BLaER1 (cell line): ENCODE measurements at regions not wholly inside any gene's neighbourhood (a gene's known extent, or its start where the extent isn't known, plus 50 kb on each side); places are given as distances from the start of the nearest gene placed in this dataset.

Experiments used
- H3K27ac ChIP-seq: shearing (Covaris generic); formaldehyde crosslinking; 2 replicates; pipeline ENCODE4 v1.8.1; 2022
- H3K27me3 ChIP-seq: shearing (Covaris generic); formaldehyde crosslinking; 2 replicates; pipeline ENCODE4 v1.8.1; 2022
- H3K36me3 ChIP-seq: shearing (Covaris generic); formaldehyde crosslinking; 2 replicates; pipeline ENCODE4 v1.8.1; 2022
- H3K4me1 ChIP-seq: shearing (Covaris generic); formaldehyde crosslinking; 2 replicates; pipeline ENCODE4 v1.8.1; 2022
- H3K4me2 ChIP-seq: shearing (Covaris generic); formaldehyde crosslinking; 2 replicates; pipeline ENCODE4 v1.8.1; 2022
- H3K4me3 ChIP-seq: shearing (Covaris generic); formaldehyde crosslinking; 2 replicates; pipeline ENCODE4 v1.8.1; 2022
- H3K9ac ChIP-seq: shearing (Covaris generic); formaldehyde crosslinking; 2 replicates; pipeline ENCODE4 v1.8.1; 2022
- H3K9me3 ChIP-seq: shearing (Covaris generic); formaldehyde crosslinking; 2 replicates; pipeline ENCODE4 v1.8.1; 2022
- H4K20me1 ChIP-seq: shearing (Covaris generic); formaldehyde crosslinking; 2 replicates; pipeline ENCODE4 v1.8.1; 2022
- Cebpa-rat ChIP-seq: shearing (Covaris generic); IDR thresholded peaks from 2 replicates; pipeline ENCODE4 v1.8.1; 2022

DNA sequence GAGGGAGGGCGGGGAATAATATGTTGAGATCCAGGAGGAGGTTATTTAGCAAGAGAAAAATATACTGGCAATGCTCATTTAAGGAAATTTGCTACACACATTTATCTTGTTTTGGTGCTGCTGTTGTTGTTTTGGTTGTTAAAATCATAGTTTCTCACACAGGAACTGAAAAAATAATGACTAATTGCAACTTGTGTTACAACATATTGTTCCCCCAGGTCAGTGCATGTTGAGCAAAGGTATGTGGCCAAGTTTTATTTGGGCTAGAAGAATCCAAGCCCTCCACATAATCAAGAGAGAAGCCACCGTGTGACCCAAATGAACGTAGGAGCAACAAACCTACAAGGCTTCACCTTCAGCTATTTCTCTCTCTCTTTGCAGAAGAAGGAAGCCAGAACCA, 220.3 kb upstream of the DAPK1 start:
- Histone ChIP-seq H3K36me3 (no peaks in the 10 kb centered on the region), H3K4me2 (peak overlapping the region; percentile 24; the same call in 1 of the 2 replicates), H3K27me3 (peaks cover 67% of the 10 kb centered on the region), H3K4me3 (no peak overlapping the region), H3K27ac (no peak overlapping the region), H3K9me3 (no peaks in the 10 kb centered on the region), H3K9ac (no peak overlapping the region), H3K4me1 (peaks cover 12% of the 10 kb centered on the region), H4K20me1 (no peaks in the 10 kb centered on the region)
- no peak for TF ChIP-seq Cebpa-rat

DNA sequence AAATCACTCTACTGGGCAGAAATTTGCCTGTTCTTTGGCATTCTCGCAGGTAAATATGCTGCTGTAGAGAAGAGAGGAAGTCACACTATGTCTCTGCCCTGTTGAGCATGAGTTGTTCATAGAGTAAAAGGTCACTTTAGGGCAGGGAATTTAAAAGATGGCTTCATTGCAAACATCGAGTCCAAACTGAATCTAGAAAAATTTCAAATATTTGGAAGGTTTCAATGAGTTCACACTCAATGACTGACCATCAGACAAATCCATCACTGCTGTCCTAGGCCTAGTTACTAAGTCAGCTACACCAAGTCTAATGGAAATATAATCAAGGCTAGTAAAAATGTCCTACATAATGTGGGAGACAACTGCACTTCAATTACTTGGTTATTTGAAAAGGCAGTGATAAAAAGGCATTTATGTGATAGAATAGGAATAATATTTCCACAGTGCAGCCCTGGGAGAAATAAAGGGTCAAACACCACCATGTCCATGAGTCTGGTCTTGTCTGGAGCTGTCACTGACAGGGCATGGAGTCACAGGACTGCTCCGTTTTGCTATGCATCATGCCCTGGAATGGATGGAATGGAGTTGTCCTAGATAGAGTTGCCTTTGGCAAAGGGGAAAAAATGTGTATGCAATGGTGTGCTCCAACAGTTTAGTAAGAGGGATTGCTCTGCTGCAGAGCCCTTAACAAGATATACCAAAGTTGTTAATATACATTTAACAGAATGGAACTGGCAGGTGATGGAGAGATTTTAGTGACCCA, 218.5 kb upstream of the DAPK1 start:
- peaks cover 12% of the 10 kb centered on the region for H3K4me1 ChIP-seq
- no peaks in the 10 kb centered on the region for H3K9me3 ChIP-seq
- no peak overlapping the region for H3K27ac ChIP-seq
- H3K36me3 ChIP-seq: no peaks in the 10 kb centered on the region
- H3K4me3 ChIP-seq: no peak overlapping the region
- TF ChIP-seq Cebpa-rat: no peak
- H3K4me2 ChIP-seq: no peak overlapping the region
- H3K27me3 ChIP-seq: peaks cover 54% of the 10 kb centered on the region
- no peak overlapping the region for H3K9ac ChIP-seq
- no peaks in the 10 kb centered on the region for H4K20me1 ChIP-seq

DNA sequence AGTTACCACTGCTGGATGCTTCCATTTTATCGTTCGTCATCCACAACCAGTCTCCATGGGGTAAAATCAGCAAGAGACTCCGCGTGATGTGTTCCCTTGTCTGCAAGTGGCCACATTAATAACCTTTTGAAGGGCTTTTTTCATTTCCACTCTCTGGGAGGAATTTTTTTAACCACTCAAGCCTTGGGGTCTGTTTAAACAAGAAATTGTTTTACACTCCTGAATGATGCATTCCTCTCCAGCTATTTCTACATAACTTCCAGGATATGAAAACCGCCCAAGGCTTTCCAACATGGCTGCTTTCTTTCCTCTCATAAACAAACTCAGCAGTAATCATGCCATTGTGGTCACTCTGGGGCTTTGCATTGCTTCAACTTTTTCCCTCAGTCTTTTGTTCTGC, 217.2 kb upstream of the DAPK1 start:
- H3K27ac ChIP-seq: no peak overlapping the region
- no peaks in the 10 kb centered on the region for H3K36me3 ChIP-seq
- no peak for TF ChIP-seq Cebpa-rat
- H3K9me3 ChIP-seq: no peaks in the 10 kb centered on the region
- H3K4me3 ChIP-seq: no peak overlapping the region
- H3K27me3 ChIP-seq: peaks cover 41% of the 10 kb centered on the region
- peaks cover 12% of the 10 kb centered on the region for H3K4me1 ChIP-seq
- H4K20me1 ChIP-seq: no peaks in the 10 kb centered on the region
- no peak overlapping the region for H3K4me2 ChIP-seq
- H3K9ac ChIP-seq: no peak overlapping the region

DNA sequence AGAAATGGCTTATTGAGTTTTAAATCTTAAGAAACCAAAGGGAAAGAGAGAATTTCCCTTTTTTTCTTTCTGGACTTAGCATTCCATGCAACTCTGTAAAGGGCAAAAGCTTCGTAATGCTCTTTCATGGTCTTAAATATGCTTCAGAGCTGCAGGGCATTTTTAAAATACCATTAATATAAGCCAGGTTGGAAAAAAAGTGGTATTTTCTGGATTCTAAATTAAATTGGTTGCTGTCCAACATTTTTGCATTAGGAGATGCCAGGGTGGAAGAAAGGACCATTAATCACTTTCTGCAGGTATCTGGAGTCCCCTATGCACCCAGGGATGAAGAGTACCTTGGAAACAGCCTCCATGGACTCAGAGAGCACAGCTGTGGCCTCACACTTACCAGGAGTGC, 215.1 kb upstream of the DAPK1 start:
- Histone ChIP-seq H3K36me3 (no peaks in the 10 kb centered on the region), H3K9me3 (no peaks in the 10 kb centered on the region), H4K20me1 (no peaks in the 10 kb centered on the region), H3K27me3 (peaks cover 27% of the 10 kb centered on the region), H3K4me2 (no peak overlapping the region), H3K4me1 (no peaks in the 10 kb centered on the region), H3K9ac (no peak overlapping the region), H3K4me3 (no peak overlapping the region), H3K27ac (no peak overlapping the region)
- TF ChIP-seq Cebpa-rat: no peak

DNA sequence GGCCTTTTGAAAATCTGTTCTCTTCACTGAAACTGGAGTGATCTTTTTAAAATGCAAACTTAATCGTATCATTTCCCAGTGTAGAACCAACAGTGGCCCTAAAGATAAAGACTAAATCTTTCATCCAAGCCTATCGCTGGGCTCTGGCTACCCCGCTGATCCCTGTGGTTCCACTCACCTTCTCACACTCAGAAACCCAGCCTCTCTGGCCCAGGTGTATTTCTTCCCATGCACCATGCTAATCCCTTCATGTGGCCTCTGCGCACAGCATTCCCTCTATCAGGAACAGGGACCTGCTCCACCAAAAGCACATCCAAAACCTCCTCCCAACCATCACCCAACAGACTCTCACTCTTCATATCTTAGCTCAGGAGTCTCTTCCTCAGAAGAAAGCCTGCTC, 214.1 kb upstream of the DAPK1 start:
- no peak overlapping the region for H3K4me2 ChIP-seq
- peaks cover 17% of the 10 kb centered on the region; the same call in 1 of the 2 replicates for H3K27me3 ChIP-seq
- H3K9ac ChIP-seq: no peak overlapping the region
- no peaks in the 10 kb centered on the region for H4K20me1 ChIP-seq
- H3K4me3 ChIP-seq: no peak overlapping the region
- no peaks in the 10 kb centered on the region for H3K36me3 ChIP-seq
- no peak for TF ChIP-seq Cebpa-rat
- H3K4me1 ChIP-seq: no peaks in the 10 kb centered on the region
- no peaks in the 10 kb centered on the region for H3K9me3 ChIP-seq
- no peak overlapping the region for H3K27ac ChIP-seq

DNA sequence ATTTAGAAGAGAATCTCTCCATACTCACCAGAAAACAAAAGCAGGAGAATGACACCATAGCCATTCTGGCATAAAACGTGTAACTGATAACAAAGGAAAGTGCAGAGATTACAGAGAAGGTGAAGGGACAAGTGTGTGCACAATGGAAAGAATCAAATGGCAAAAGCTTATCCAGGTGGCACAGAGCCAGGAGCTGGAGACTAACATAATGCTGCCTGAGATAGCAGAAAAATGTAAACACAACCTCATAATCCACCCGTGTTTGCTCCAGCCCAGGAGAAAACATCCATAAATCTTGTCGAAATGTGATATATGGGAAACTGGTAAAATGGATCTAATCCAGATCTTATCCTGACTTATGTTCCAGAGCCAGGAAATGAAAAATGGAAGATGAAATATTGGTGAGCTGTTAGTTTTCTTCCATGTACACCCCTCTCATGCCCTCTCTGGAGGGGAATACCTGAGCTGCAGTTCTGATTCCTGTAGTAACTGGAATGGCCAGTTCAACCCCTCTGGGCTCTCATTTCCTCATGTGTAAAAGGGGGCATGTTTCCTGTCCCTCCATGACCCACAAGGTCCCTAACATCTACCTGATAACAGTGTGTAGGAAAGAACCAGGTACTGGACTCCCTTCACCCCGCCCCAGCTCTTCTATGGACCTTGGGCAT, 212.3 kb upstream of the DAPK1 start:
- Histone ChIP-seq H3K27me3 (no peaks in the 10 kb centered on the region), H3K4me3 (no peak overlapping the region), H3K27ac (no peak overlapping the region), H3K9ac (no peak overlapping the region), H3K36me3 (no peaks in the 10 kb centered on the region), H3K4me1 (no peaks in the 10 kb centered on the region), H4K20me1 (no peaks in the 10 kb centered on the region), H3K9me3 (no peaks in the 10 kb centered on the region), H3K4me2 (no peak overlapping the region)
- TF ChIP-seq Cebpa-rat: no peak

DNA sequence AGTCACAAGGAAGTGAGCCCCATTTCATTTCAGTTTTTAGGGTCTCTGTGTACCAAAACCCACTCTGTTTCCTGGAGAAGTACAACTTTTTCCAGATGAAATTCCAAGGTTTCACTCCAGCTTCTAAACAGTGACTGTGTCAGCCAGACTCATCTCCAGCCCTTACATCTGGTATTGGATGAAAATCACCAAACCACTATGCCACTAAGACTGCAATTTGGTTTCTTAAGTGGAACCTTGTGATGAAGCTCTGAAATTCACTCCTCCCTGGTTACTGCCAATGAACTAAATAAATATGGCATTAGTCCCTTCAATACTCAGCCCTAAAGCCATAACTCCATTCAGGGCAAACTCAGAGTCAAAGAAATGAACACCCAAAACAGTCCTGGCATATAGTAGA, 211.2 kb upstream of the DAPK1 start:
- TF ChIP-seq Cebpa-rat: no peak
- no peak overlapping the region for H3K27ac ChIP-seq
- H3K9me3 ChIP-seq: no peaks in the 10 kb centered on the region
- H3K27me3 ChIP-seq: no peaks in the 10 kb centered on the region
- H4K20me1 ChIP-seq: no peaks in the 10 kb centered on the region
- H3K9ac ChIP-seq: no peak overlapping the region
- no peaks in the 10 kb centered on the region for H3K36me3 ChIP-seq
- no peak overlapping the region for H3K4me3 ChIP-seq
- no peaks in the 10 kb centered on the region for H3K4me1 ChIP-seq
- no peak overlapping the region for H3K4me2 ChIP-seq

DNA sequence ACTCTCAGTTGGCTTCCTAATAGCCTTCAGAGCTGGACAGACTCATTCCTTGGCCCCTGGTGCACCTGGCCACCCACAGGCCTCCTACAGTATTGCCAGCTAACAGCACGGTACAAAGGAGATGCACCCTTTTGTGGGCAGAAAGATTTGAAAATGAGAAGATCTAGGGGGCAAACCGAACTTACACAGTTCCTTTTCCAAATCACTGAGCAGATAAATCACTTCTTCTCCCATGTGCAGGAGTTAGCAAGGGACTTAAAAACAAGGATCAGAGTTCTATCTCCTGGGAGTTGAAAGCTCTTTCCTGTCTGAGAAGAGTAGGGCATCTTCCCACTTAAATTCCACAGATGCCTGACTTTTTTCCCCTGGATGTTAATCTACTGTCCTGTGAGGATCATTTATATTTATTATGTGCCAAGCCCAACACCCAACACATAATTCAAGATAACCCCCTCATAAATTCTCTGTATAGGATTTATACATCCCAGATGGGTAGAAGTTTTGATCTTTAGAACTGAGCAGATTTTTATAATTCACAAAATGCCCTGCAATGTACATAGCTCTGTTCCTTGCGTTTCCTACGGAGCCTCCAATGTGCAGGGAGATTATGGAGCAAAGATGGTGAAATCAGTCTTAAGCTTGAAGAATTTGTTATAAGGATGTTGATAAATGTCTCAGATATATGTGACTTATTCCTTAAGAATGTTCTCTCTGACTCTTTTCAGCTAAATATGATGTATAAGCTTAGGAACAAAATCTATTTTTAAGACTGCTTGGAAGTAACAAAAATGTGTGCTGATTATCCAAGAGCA, 207.2 kb upstream of the DAPK1 start:
- Histone ChIP-seq H3K27ac (no peak overlapping the region), H3K4me1 (no peaks in the 10 kb centered on the region), H3K27me3 (no peaks in the 10 kb centered on the region), H3K36me3 (no peaks in the 10 kb centered on the region), H3K4me3 (no peak overlapping the region), H3K9ac (no peak overlapping the region), H3K9me3 (no peaks in the 10 kb centered on the region), H3K4me2 (no peak overlapping the region), H4K20me1 (no peaks in the 10 kb centered on the region)
- TF ChIP-seq Cebpa-rat: no peak

DNA sequence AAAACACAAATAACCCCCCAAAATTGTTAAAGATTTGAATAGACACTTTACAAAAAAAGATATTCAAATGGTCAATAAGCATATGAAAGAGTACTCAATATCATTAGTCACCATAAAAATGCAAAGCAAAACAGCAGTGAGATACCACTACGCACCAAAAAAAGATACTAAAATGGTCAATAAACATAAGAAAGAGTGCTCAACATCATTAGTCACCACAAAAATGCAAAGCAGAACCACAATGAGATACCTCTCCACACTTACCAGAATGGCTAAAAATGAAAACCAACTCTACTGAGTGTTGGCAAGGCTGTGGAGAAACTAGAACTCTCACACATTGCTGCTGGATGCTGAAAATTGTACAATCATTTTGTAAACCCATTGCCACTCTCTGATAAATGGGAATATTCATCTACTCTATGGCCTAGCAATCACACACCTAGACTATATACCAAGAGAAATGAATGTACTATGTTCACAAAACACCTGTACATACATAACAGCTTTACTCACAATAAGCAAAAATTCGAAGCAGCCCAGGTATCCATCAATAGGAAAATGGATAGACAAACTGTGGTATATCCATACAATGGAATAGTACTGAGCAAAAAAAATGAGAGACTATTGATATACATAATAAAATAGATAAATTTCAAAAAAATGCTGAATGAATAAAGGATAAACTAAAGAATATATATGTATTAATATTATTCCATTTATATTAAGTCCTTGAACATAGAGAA, 205.0 kb upstream of the DAPK1 start:
- Histone ChIP-seq H4K20me1 (no peaks in the 10 kb centered on the region), H3K4me1 (no peaks in the 10 kb centered on the region), H3K27ac (no peak overlapping the region), H3K4me2 (no peak overlapping the region), H3K4me3 (no peak overlapping the region), H3K27me3 (no peaks in the 10 kb centered on the region), H3K36me3 (no peaks in the 10 kb centered on the region), H3K9ac (no peak overlapping the region), H3K9me3 (no peaks in the 10 kb centered on the region)
- no peak for TF ChIP-seq Cebpa-rat
